H1 (cell line): ENCODE measurements at regions not wholly inside any gene's neighbourhood (a gene's known extent, or its start where the extent isn't known, plus 50 kb on each side); places are given as distances from the start of the nearest gene placed in this dataset.

Experiments used
- CTCF ChIA-PET: fragments of 300-600 bp; sonication (Branson Sonifier 250); formaldehyde crosslinking; loops from one replicate; lab custom pipeline; 2021; ENCODE audit not compliant: partially characterized antibody; lab: Charles Lee
- POLR2A ChIA-PET: fragments of 300-600 bp; sonication (Branson Sonifier 250); formaldehyde crosslinking; loops from one replicate; lab custom pipeline; 2021; ENCODE audit warnings: inconsistent platforms; ENCODE audit not compliant: partially characterized antibody; lab: Charles Lee
- DNase-seq, 2 experiments: peaks; one replicate each; pipeline versions ENCODE4 v3.0.0 to v3.0.0-alpha.2; 2010 to 2022; ENCODE audit warnings: low spot score in 2 of 2, low read depth in 1 of 2, mixed read lengths in 1 of 2
- FAIRE-seq: peaks from 2 replicates; lab custom pipeline; 2011; peaks lifted over from hg19 to GRCh38; lab: Jason Lieb, UNC
- H2AFZ ChIP-seq: 2 replicates; pipeline ENCODE4 v1.8.1; 2012; ENCODE audit warnings: low read length, inconsistent platforms
- H2AK5ac ChIP-seq: 2 replicates; pipeline ENCODE4 v1.6.1; 2013; ENCODE audit warnings: low read depth, low read length
- H2BK120ac ChIP-seq: replicated peaks from 2 replicates; pipeline ENCODE3; 2013; ENCODE audit warnings: low read depth, low read length, inconsistent platforms
- H2BK12ac ChIP-seq: 2 replicates; pipeline ENCODE4 v1.6.1; 2013; ENCODE audit warnings: low read depth, low read length
- H2BK15ac ChIP-seq: 2 replicates; pipeline ENCODE4 v1.6.1; 2013; ENCODE audit warnings: low read length
- H2BK20ac ChIP-seq: 2 replicates; pipeline ENCODE4 v1.6.1; 2013; ENCODE audit warnings: low read length
- H2BK5ac ChIP-seq: 2 replicates; pipeline ENCODE4 v1.6.1; 2013; ENCODE audit warnings: low read depth, low read length
- H3K14ac ChIP-seq: 2 replicates; pipeline ENCODE4 v1.6.1; 2013; ENCODE audit warnings: inconsistent platforms; ENCODE audit not compliant: insufficient read length
- H3K18ac ChIP-seq: 2 replicates; pipeline ENCODE4 v1.6.1; 2013; ENCODE audit warnings: low read length; ENCODE audit errors: extremely low read depth
- H3K23ac ChIP-seq: 2 replicates; pipeline ENCODE4 v1.6.1; 2013; ENCODE audit warnings: inconsistent platforms; ENCODE audit not compliant: insufficient read length
- H3K23me2 ChIP-seq: 2 replicates; pipeline ENCODE4 v1.6.1; 2013; ENCODE audit warnings: low read depth, low read length
- H3K27ac ChIP-seq: 2 replicates; pipeline ENCODE4 v1.6.1; 2011; ENCODE audit warnings: low read depth, low read length, inconsistent platforms
- H3K27me3 ChIP-seq, 4 experiments: replicated peaks in 1 of 4; 1 replicate in 1 of 4; 2 replicates in 3 of 4; pipeline versions ENCODE4 v1.6.1 to v1.8.1; 2011 to 2013; ENCODE audit warnings: low read length in 3 of 4, mild to moderate bottlenecking in 3 of 4, inconsistent platforms in 2 of 4, mixed read lengths in 2 of 4, moderate library complexity in 1 of 4; ENCODE audit not compliant: control insufficient read depth in 3 of 4, insufficient read depth in 3 of 4; ENCODE audit errors: extremely low read depth in 1 of 4
- H3K36me3 ChIP-seq, 4 experiments: 2 replicates each; pipeline versions ENCODE4 v1.6.1 to v1.8.1; 2011 to 2013; ENCODE audit warnings: mild to moderate bottlenecking in 4 of 4, low read length in 3 of 4, moderate library complexity in 2 of 4, control low read depth in 1 of 4, inconsistent platforms in 1 of 4; ENCODE audit not compliant: insufficient read depth in 4 of 4, control insufficient read depth in 2 of 4
- H3K4ac ChIP-seq: replicated peaks from 2 replicates; pipeline ENCODE3; 2013; ENCODE audit warnings: low read length, low read depth, mixed read lengths, inconsistent platforms; ENCODE audit not compliant: insufficient read length
- H3K4me1 ChIP-seq, 4 experiments: replicated peaks in 1 of 4; 1 replicate in 1 of 4; 2 replicates in 3 of 4; pipeline versions ENCODE4 v1.6.1 to v1.8.1; 2011 to 2013; ENCODE audit warnings: low read length in 3 of 4, inconsistent platforms in 2 of 4, mixed read lengths in 1 of 4; ENCODE audit not compliant: insufficient read depth in 4 of 4, control insufficient read depth in 3 of 4
- H3K4me2 ChIP-seq, 2 experiments: 2 replicates each; pipeline versions ENCODE4 v1.6.1 to v1.8.1; 2011 to 2013; ENCODE audit warnings: low read depth in 2 of 2, low read length in 2 of 2, control low read depth in 1 of 2, inconsistent platforms in 1 of 2, mild to moderate bottlenecking in 1 of 2; ENCODE audit not compliant: insufficient read depth in 1 of 2
- H3K4me3 ChIP-seq, 4 experiments: fragments of 200-600, 300-600 bp in 1 of 4; sonication (generic), shearing (Covaris generic), sonication (Bioruptor Twin) in 1 of 4; 2 replicates each; pipeline versions ENCODE4 v1.5.1 to v1.8.1; 2011 to 2016; ENCODE audit warnings: low read length in 4 of 4, low read depth in 3 of 4, control low read depth in 2 of 4, inconsistent platforms in 2 of 4, mild to moderate bottlenecking in 2 of 4, mixed read lengths in 1 of 4, moderate library complexity in 1 of 4; ENCODE audit not compliant: insufficient read depth in 2 of 4; ENCODE audit errors: extremely low read depth in 1 of 4
- H3K56ac ChIP-seq: replicated peaks from 2 replicates; pipeline ENCODE3; 2013; ENCODE audit warnings: low read depth, mild to moderate bottlenecking, mixed read lengths, low read length, inconsistent platforms; ENCODE audit not compliant: insufficient read length
- H3K79me1 ChIP-seq: 2 replicates; pipeline ENCODE4 v1.6.1; 2013; ENCODE audit warnings: low read depth, low read length, control low read depth
- H3K79me2 ChIP-seq, 2 experiments: 2 replicates each; pipeline versions ENCODE4 v1.6.1 to v1.8.1; 2012 to 2013; ENCODE audit warnings: low read length in 2 of 2, mild to moderate bottlenecking in 2 of 2, inconsistent platforms in 1 of 2; ENCODE audit not compliant: insufficient read depth in 2 of 2, control insufficient read depth in 1 of 2
- H3K9ac ChIP-seq, 4 experiments: replicated peaks in 1 of 4; 1 replicate in 1 of 4; 2 replicates in 3 of 4; pipeline versions ENCODE4 v1.6.1 to v1.8.1; 2011 to 2013; ENCODE audit warnings: low read depth in 3 of 4, low read length in 3 of 4, control low read depth in 2 of 4, mild to moderate bottlenecking in 2 of 4, moderate library complexity in 2 of 4, inconsistent platforms in 1 of 4; ENCODE audit errors: extremely low read depth in 1 of 4
- H3K9me3 ChIP-seq, 2 experiments: 2 replicates each; pipeline versions ENCODE4 v1.6.1 to v1.8.1; 2012 to 2013; ENCODE audit warnings: mild to moderate bottlenecking in 2 of 2, moderate library complexity in 2 of 2, control low read depth in 1 of 2, inconsistent platforms in 1 of 2, low read depth in 1 of 2, low read length in 1 of 2, mixed read lengths in 1 of 2; ENCODE audit not compliant: insufficient read depth in 2 of 2
- H4K20me1 ChIP-seq, 2 experiments: replicated peaks in 1 of 2; 2 replicates each; pipeline versions ENCODE3 to v1.8.1; 2011 to 2013; ENCODE audit warnings: inconsistent platforms in 2 of 2, low read length in 2 of 2, mild to moderate bottlenecking in 1 of 2; ENCODE audit not compliant: insufficient read depth in 2 of 2, control insufficient read depth in 1 of 2
- H4K5ac ChIP-seq: 2 replicates; pipeline ENCODE4 v1.6.1; 2013; ENCODE audit warnings: low read length, low read depth, mixed read lengths, inconsistent platforms; ENCODE audit not compliant: insufficient read length
- H4K8ac ChIP-seq: 2 replicates; pipeline ENCODE4 v1.8.0; 2013; ENCODE audit warnings: mild to moderate bottlenecking, moderate library complexity, low read length, inconsistent platforms; ENCODE audit not compliant: insufficient read depth; ENCODE audit errors: extremely low read depth
- H4K91ac ChIP-seq: replicated peaks from 2 replicates; pipeline ENCODE3; 2013; ENCODE audit warnings: low read length, mixed read lengths, inconsistent platforms; ENCODE audit not compliant: insufficient read length
- ASH2L ChIP-seq: fragments of 200-600, 300-600 bp; sonication (generic); IDR thresholded peaks from one replicate; pipeline ENCODE4 v1.7.1; 2017; ENCODE audit warnings: low read length
- BACH1 ChIP-seq: IDR thresholded peaks from 2 replicates; pipeline ENCODE4 v1.6.1; 2012; ENCODE audit warnings: low read length, improper control_type of control experiment
- CHD2 ChIP-seq: IDR thresholded peaks from 2 replicates; pipeline ENCODE4 v1.6.1; 2012; ENCODE audit warnings: low read length, improper control_type of control experiment
- EP300 ChIP-seq, 2 experiments: IDR thresholded peaks; 1 replicate in 1 of 2; 2 replicates in 1 of 2; pipeline ENCODE4 v1.6.1; 2011 to 2012; ENCODE audit warnings: low read depth in 2 of 2, low read length in 2 of 2, mild to moderate bottlenecking in 2 of 2, borderline replicate concordance in 1 of 2, inconsistent platforms in 1 of 2, moderate library complexity in 1 of 2
- JUN ChIP-seq: IDR thresholded peaks from 2 replicates; pipeline ENCODE4 v1.6.1; 2011; ENCODE audit warnings: low read depth, mild to moderate bottlenecking, improper control_type of control experiment, low read length
- KDM4A ChIP-seq: IDR thresholded peaks from one replicate; pipeline ENCODE4 v1.7.1; 2012; ENCODE audit warnings: low read depth, mild to moderate bottlenecking, moderate library complexity, low read length, inconsistent platforms; ENCODE audit not compliant: severe bottlenecking
- NRF1 ChIP-seq: IDR thresholded peaks from 2 replicates; pipeline ENCODE4 v1.6.1; 2011; ENCODE audit warnings: mild to moderate bottlenecking, low read depth, low read length, improper control_type of control experiment
- POLR2A ChIP-seq, 2 experiments: IDR thresholded peaks; 1 replicate in 1 of 2; 2 replicates in 1 of 2; pipeline ENCODE4 v1.6.1; 2011; ENCODE audit warnings: low read depth in 2 of 2, low read length in 2 of 2, mild to moderate bottlenecking in 2 of 2; ENCODE audit errors: control extremely low read depth in 1 of 2
- SP4 ChIP-seq: IDR thresholded peaks from 2 replicates; pipeline ENCODE4 v1.6.1; 2012; ENCODE audit warnings: low read length, inconsistent platforms
- WGBS, 2 experiments: shearing (Covaris generic) in 1 of 2; methylation state at CpG; one replicate each; pipeline versions ENCODE4 v1.1.6 to v1.1.7; 2013 to 2015; ENCODE audit warnings: low lambda C conversion rate in 2 of 2, mixed read lengths in 2 of 2, inconsistent platforms in 1 of 2, low coverage in 1 of 2, missing lambda C conversion rate in 1 of 2; ENCODE audit not compliant: insufficient replicate concordance in 2 of 2, insufficient coverage in 1 of 2, insufficient read length in 1 of 2; ENCODE audit errors: extremely low coverage in 1 of 2, missing lambda C conversion rate in 1 of 2; 5-methylcytosine and 5-hydroxymethylcytosine counted together
- TF ChIP-seq, protein P1 (sequence below): IDR thresholded peaks from 2 replicates; pipeline ENCODE4 v1.6.1; 2012; ENCODE audit warnings: inconsistent platforms

DNA sequence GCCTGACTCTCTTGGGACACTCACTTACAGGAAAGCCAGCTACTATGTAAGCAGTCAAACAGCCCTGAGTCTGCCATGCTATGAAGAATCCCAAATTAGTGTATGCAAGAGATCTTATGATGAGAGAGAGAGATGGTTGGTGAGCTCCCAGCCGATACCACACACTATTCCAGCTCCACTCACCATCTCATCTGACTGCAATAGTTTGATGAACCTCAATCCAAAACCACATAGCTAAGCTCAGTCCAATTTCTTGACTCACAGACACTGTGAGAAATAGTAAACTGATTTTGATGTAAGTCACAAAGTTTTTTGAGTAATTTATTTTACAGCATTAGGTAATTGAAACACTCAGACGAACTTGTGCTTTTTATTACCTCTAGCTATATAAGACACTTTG, 441.4 kb downstream of the COL12A1 start:
- H3K27ac ChIP-seq, result no peak overlapping the region
- H3K79me1 ChIP-seq, result no peaks in the 10 kb centered on the region
- H3K79me2 ChIP-seq, result no peaks in the 10 kb centered on the region
- DNase-seq, result no peak
- H3K23me2 ChIP-seq, result peaks cover 2% of the 10 kb centered on the region; the same call in 1 of the 2 replicates
- H2BK5ac ChIP-seq, result no peak overlapping the region
- H2BK20ac ChIP-seq, result no peak overlapping the region
- H2BK120ac ChIP-seq, result no peak overlapping the region
- no peak overlapping the region for H4K5ac ChIP-seq
- H4K8ac ChIP-seq, result no peak overlapping the region
- no peaks in the 10 kb centered on the region for H3K9me3 ChIP-seq
- no peak overlapping the region for H2AFZ ChIP-seq
- no peak for FAIRE-seq
- H2BK12ac ChIP-seq, result no peak overlapping the region
- H4K20me1 ChIP-seq, result no peaks in the 10 kb centered on the region
- ChIA-PET CTCF (interaction anchor here (0.8 to 0.9 kb wide), 2 partner anchors 446 to 674 kb away, joined by 3 read pairs; no protein-coding TSS in a partner anchor), POLR2A (no interaction called here)
- H3K56ac ChIP-seq, result no peak overlapping the region
- no peak overlapping the region for H2BK15ac ChIP-seq
- H3K9ac ChIP-seq, result no peak overlapping the region
- 83% methylated on average over 2 of the region's 2 CpGs; no CpG with 5 or more reads in 1 of the 2 experiments for WGBS, 2 experiments
- H3K4ac ChIP-seq, result no peak overlapping the region
- no peak overlapping the region for H3K4me2 ChIP-seq
- no peak overlapping the region for H3K4me3 ChIP-seq
- no peak overlapping the region for H3K18ac ChIP-seq
- no peaks in the 10 kb centered on the region for H3K27me3 ChIP-seq
- H2AK5ac ChIP-seq, result no peak overlapping the region
- no peak overlapping the region for H4K91ac ChIP-seq
- no peaks in the 10 kb centered on the region for H3K36me3 ChIP-seq
- no peak overlapping the region for H3K14ac ChIP-seq
- TF ChIP-seq CHD2, result no peak
- TF ChIP-seq POLR2A (IDR thresholded peaks at IDR 0.05; ENCODE audit: control extremely low read depth in 1 of 2, low read depth in 2 of 2, low read length in 2 of 2), result no peak
- no peak for TF ChIP-seq SP4
- TF ChIP-seq EP300 (IDR thresholded peaks at IDR 0.05; ENCODE audit: borderline replicate concordance in 1 of 2, low read depth in 2 of 2, low read length in 2 of 2), result no peak
- no peak for TF ChIP-seq KDM4A
- no peak for TF ChIP-seq ASH2L
- TF ChIP-seq NRF1, result no peak
- no peak for TF ChIP-seq BACH1
- TF ChIP-seq, protein P1, sequence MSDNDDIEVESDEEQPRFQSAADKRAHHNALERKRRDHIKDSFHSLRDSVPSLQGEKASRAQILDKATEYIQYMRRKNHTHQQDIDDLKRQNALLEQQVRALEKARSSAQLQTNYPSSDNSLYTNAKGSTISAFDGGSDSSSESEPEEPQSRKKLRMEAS, result no peak
- TF ChIP-seq JUN, result no peak
- no peaks in the 10 kb centered on the region for H3K4me1 ChIP-seq
- H3K23ac ChIP-seq, result no peak overlapping the region
